HG03354 (cell line): ENCODE measurements at regions not wholly inside any gene's neighbourhood (a gene's known extent, or its start where the extent isn't known, plus 50 kb on each side); places are given as distances from the start of the nearest gene placed in this dataset.
"Not testable (repeated sequence)": the region's sequence is repeated elsewhere in the genome, so short reads cannot be mapped to it uniquely, and the experiment has no call there.

ENCODE experiments used
- ATAC-seq: cut with Tn5 transposase; IDR thresholded peaks from one replicate; pipeline ENCODE4 v1.9.1; 2021; ENCODE audit warnings: mild to moderate bottlenecking; ENCODE audit not compliant: unreplicated experiment, poor library complexity, severe bottlenecking

DNA sequence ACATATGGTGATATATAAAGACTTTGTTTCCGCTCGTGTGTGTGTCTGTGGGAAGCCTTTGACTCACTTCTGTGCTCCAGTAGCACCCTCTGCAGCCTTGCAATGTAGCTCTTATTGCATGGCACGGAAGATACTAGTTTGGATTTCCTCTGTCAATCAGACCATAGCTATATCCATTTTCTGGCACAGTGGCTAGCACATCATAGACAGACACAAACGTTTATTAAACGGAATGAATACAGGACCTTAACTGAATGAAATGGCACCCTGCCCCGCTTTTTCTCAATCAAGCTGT, 124.0 kb upstream of the PTPN20 start:
- ATAC-seq, result peak; percentile 52

DNA sequence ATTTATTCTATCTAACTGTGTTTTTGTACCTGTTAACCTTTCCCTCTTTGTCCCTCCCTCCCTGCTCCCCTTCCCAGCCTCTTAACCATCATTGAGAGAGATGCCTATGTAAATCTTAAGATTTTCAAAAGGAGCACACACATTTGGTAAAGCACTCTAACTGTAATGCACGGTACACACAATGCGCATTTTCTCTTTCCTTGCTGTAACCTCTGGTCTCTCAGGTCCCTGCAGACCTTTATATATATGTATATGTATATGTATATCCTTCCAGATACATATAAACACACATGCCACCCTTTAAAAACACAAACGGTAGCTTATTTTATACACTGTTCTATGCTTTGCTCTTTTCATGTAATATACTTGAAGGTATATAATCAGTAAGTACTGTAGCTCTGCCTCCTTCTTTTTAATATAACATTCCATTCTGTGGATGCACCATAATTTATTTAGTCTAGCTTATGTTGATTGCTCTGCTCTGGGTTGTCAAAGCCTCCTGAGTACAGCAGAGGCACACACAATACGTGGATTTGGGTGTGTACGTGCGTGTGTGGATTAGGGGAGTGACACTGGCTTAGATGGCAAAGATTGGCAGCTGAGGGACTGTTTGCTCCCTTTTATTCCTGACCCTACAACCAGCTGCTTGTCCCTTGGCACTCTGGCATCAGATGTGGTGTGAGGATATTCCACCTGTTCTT, 118.4 kb upstream of the PTPN20 start:
- not testable (repeated sequence) for ATAC-seq

DNA sequence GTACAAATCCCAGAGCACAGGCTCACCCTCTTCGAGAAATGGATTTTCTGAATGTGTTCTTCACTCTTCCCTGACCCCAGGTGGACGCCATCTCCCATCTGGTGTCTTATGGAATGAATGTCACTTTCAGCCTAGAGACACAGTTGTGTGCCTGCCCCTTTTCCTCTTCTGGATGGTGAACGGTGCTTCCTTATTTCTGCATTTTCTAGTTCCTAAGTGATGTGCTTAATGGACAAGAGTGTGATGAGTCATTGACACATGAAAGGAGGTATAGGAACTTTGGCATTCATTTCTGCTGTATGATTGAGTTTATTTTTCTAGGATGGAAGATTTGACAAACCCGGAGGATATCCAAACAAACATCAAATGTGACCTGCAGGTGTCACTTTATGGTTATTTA, 114.9 kb upstream of the PTPN20 start:
- ATAC-seq, result not testable (repeated sequence)

DNA sequence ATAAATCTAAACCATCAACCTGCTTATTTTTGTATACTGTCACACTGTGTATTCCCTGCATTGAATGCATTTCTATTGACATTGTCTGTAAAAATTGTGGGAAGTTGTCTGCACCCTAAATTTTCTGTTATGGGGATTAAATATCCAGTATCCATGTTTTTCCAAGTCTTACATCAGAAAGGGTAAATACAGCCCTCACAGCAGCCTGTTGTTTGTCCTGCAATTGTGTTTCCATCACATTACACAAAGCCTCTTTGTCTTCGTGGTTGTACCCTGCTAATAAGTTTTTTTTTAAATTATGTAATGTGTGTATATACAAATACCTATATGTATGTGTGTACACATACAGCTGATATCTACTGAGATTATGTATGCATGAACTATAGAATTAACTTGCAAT, 109.2 kb upstream of the PTPN20 start:
- ATAC-seq, result not testable (repeated sequence)

DNA sequence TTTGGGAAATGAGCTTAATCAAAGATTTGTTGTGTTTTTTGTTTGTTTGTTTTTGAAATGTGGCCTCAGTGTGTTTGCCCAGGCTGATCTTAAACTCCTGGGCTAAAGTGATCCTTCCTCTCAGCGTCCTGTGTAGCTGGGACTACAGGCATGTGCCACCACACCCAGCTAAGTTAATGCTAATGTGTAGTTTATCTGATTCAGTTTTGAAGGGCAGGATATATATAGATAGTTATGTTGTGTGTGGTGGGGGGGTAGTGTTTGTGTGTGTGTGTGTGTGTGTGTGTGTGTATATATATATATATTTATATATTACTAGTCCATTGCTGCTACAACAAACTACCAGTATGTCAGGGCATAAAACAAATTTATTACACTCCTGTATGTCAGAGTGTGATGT, 108.1 kb upstream of the PTPN20 start:
- not testable (repeated sequence) for ATAC-seq

DNA sequence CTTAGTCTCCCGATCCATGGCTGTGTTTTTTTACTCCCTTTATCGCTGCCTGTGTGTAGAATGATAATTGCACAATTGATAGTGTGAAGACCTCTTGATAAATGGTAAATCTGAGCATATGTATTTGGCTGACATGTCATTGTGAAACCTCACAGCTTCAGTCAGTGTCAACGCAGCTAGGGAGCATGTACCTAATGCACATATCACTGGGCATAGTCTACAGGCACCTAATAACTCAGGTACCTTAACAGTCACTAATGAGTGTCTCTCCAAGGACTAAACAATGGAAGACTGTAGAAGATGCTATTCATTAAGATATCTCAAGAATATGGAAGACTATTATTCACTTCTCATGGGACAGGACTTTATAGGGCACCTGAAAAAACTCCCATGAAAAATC, 101.0 kb upstream of the PTPN20 start:
- ATAC-seq, result not testable (repeated sequence)

DNA sequence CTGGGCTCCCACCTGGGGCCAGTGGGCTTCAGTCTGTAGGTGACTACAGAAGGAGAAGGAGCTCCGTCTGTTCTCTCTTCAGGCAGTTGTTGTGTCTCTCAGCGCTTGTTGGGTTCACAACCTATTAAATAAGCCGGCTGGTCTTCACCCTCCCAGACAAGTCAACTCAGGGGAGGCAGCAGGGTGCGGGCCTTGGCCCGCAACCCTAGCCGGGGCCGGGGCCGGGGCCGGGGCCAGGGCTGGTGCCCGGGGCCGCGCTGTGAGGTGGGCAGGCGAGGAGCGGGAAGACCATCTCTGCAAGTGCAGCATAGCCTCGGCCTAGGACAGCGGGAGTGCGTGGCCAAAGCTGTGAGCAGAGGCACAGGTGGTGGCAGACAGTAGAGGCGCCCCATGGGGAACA, 95.1 kb upstream of the PTPN20 start:
- not testable (repeated sequence) for ATAC-seq

DNA sequence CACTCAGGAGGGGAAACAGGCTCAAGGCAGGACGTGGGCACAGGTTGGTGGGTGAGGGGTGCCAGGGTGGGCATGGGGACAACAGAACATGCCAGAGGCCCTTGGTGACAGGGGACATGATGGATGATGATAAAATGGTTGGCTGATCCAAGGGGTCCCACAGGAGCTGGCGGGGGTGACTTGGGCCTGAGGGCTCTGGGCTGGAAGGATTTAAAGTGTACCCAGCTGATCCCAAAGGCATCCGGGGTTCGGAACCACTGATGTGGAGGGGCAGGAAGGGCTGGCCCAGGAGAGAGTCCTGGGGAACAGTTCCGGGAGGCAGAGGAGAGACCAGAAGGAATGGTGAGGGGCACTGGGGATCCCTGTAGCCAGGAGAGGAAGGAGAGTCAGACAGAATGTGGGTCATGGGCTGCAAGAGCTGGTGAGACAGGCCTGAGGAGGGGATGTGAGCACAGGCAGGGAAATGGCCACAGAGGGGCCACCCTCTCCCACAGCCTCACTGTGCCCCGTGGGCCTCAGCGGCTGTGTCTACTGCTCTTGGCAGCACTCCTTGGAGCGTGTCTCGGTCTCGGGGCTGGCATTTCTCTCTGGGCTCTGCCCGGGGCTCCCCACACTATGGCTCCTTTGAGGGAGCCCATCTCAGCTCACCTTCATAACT, 70.7 kb upstream of the PTPN20 start:
- not testable (repeated sequence) for ATAC-seq

DNA sequence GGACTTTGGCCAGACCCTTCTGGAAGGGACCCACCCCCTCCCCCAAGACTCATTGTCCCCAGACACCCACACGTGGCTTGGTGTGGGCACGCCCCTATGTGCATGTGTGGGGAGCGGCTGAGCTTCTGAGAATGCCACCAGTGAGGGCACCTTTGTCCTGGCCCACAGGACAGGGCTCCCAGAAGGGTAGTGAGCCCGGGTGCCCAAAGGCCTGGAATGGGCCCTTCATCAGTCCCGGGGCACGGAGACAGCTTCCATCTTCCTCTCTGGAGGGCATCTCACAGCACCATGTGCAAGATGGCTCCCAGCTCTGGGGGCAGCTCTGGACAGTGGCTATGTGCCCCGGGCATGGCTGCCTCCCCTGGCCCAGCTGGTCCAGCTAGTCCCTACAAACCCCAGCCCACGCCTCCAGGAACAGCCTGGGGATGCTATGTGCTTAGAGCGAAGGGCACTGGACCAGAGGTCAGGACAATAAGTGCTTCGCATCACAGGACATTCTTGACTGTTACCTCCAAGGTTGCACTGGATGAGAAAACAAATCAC, 70.1 kb upstream of the PTPN20 start:
- ATAC-seq, result not testable (repeated sequence)

DNA sequence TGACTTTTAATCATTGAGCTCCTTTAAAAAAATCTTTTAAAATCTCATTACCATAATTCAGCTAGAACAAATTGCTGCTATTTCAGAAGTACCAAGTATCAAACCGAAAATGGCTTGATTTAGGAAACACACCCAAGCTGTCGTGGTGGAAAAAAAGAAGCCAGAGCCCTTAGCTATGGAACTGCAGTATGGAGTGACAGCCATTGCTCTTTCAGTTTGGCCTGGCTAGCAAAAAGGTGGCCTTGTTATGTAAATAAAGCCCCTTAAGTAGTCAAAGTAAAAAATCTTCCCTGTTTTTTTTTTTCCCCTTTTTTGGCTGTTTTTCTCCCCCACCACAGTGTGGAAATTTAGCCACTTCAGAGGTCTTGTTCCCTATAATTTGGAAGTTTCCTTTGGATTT, 66.0 kb upstream of the PTPN20 start:
- not testable (repeated sequence) for ATAC-seq

DNA sequence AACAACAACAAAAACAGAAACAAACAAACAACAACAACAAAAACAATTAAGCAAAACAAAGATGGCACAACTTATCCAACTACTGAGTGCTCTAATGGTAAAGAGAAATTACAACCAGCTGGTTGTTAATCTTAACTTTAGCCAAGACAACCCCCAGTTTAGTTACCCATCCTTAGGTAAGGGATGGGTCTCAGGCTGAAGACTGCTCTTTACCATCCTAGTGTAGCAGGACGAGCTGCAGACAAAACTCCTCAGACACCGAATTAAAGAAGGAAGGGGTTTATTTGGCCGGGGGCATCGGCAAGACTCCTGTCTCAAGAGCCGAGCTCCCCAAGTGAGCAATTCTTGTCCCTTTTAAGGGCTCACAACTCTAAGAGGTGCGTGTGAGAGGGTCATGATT, 65.6 kb upstream of the PTPN20 start:
- not testable (repeated sequence) for ATAC-seq

DNA sequence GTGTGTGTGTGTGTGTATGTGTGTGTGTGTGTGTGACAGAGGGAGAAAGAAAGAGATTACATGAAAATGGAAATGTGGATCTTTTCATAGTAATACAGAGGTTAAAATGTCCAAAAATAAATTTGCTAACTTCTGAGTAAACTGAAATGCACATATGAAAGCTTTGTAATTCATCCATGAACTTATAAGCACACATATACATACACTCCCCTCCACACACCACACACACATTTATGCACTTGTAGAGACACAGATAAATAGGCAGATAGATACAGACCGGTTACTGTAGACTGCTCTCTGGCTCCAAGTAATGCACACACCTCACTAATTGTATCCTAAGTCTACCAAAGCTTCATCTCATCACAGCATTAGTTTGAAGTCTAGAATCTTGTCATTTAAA, 50.5 kb upstream of the PTPN20 start:
- ATAC-seq, result not testable (repeated sequence)
